Stimulated activated CD8-positive, alpha-beta memory T cell treated with anti-CD3 and anti-CD28 coated beads, Interleukin-7, amount 100 ng/mL, for 4 hours (primary cell): ENCODE measurements at regions not wholly inside any gene's neighbourhood (a gene's known extent, or its start where the extent isn't known, plus 50 kb on each side); places are given as distances from the start of the nearest gene placed in this dataset.

Experiments used
- DNase-seq, 2 donors: peaks; one replicate each; pipeline ENCODE4 v3.0.0-alpha.2; 2020; ENCODE audit warnings: low read depth in 2 of 2

GRCh38 chr6:142500250-142500786 is 198.5 kb downstream of the ADGRG6 start:
- DNase-seq = no peak

- DNase-seq = no peak
These were observed 200.0 kb downstream of the ADGRG6 start for GRCh38 chr6:142501795-142502194.

GRCh38 chr6:142507065-142507464 is 205.3 kb downstream of the ADGRG6 start:
- no peak for DNase-seq

GRCh38 chr6:142510211-142510610 is 208.4 kb downstream of the ADGRG6 start:
- no peak for DNase-seq

- DNase-seq = no peak
These were observed 216.3 kb downstream of the ADGRG6 start for GRCh38 chr6:142518126-142518525.

- no peak for DNase-seq
These were observed 217.0 kb downstream of the ADGRG6 start for GRCh38 chr6:142518761-142519160.

- DNase-seq = no peak
These were observed 220.0 kb downstream of the ADGRG6 start for GRCh38 chr6:142521791-142522190.

GRCh38 chr6:142523515-142524375 is 221.9 kb downstream of the ADGRG6 start:
- no peak for DNase-seq

- DNase-seq = no peak
These were observed 228.8 kb downstream of the ADGRG6 start for GRCh38 chr6:142530566-142530965.

GRCh38 chr6:142531727-142532126 is 229.9 kb downstream of the ADGRG6 start:
- DNase-seq = no peak

GRCh38 chr6:142534076-142534475 is 232.3 kb downstream of the ADGRG6 start:
- no peak for DNase-seq

- DNase-seq = no peak
These were observed 232.7 kb downstream of the ADGRG6 start for GRCh38 chr6:142534484-142534883.

GRCh38 chr6:142537612-142538478 is 236.0 kb downstream of the ADGRG6 start:
- DNase-seq = no peak

- DNase-seq = no peak
These were observed 241.0 kb downstream of the ADGRG6 start for GRCh38 chr6:142542704-142543233.

GRCh38 chr6:142543606-142544005 is 241.8 kb downstream of the ADGRG6 start:
- DNase-seq = no peak

- no peak for DNase-seq
These were observed 242.5 kb downstream of the ADGRG6 start for GRCh38 chr6:142544199-142544838.

- DNase-seq = no peak
These were observed 243.3 kb downstream of the ADGRG6 start for GRCh38 chr6:142545147-142545546.

- DNase-seq = no peak
These were observed 246.8 kb downstream of the ADGRG6 start for GRCh38 chr6:142548566-142548965.

GRCh38 chr6:142550310-142551063 is 248.7 kb downstream of the ADGRG6 start:
- no peak for DNase-seq

GRCh38 chr6:142551274-142551811 is 249.5 kb downstream of the ADGRG6 start:
- DNase-seq = peak; percentile 21 to 35

- no peak for DNase-seq
These were observed 257.0 kb downstream of the ADGRG6 start for GRCh38 chr6:142558786-142559185.
